ENCODE measurements at regions not wholly inside any gene's neighbourhood (a gene's known extent, or its start where the extent isn't known, plus 50 kb on each side); places are given as distances from the start of the nearest gene placed in this dataset.

DNA sequence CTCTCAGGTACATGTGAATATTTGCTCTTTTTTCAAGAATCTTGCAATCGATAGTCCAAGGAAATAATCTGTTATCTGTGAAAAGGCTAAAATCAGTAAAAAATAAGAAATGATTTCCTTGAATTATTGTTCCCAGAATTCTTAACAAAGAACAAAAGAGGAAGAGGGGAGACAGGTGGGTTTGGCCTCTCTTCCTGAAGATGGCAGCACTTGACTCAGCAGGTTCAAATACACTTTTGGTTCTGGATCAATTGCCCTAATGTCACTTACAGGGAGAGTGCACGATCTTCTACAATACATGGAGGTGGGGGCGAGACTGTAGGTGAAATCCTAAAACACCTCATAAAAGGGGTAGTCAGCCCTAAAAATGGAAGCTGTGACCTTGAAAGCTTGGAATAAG, 358.7 kb downstream of the IRS2 start:
- intact Hi-C loops (cut with micrococcal nuclease): no loop called here
- H3K9me3 ChIP-seq (replicated peaks in 1 of 2; ENCODE audit: control insufficient read depth in 1 of 2, insufficient read depth in 1 of 2, low read length in 2 of 2): peaks cover 11 to 14% of the 10 kb centered on the region in 2 donors
- no peaks in the 10 kb centered on the region for H4K20me1 ChIP-seq (ENCODE audit: insufficient read depth, low read length)
- Mint-ChIP-seq H3K36me3 (no peaks in the 10 kb centered on the region), H3K4me1 (peaks cover 6% of the 10 kb centered on the region), H3K9me3 (peaks cover 10 to 30% (median 25%) of the 10 kb centered on the region in 7 donors), H3K27me3 (ENCODE audit: low read depth in 3 of 3) (peaks cover 0 to 1% (median 0%) of the 10 kb centered on the region in 3 donors), H3K4me3 (no peak overlapping the region), H3K27ac (no peak overlapping the region)
- TF ChIP-seq CTCF (IDR thresholded peaks at IDR 0.05): no peak
- H3K4me2 ChIP-seq (replicated peaks; ENCODE audit: extremely low read depth, low read length, poor library complexity, severe bottlenecking): no peak overlapping the region
- no peak overlapping the region for H3K4me3 ChIP-seq (replicated peaks in 1 of 3; ENCODE audit: low read depth in 2 of 3, low read length in 3 of 3)
- no peaks in the 10 kb centered on the region for H3K36me3 ChIP-seq (replicated peaks in 1 of 2; ENCODE audit: control insufficient read depth in 1 of 2, insufficient read depth in 2 of 2, low read length in 2 of 2)
- DNase-seq: no peak
- H3K79me2 ChIP-seq (ENCODE audit: insufficient read depth, low read length): no peaks in the 10 kb centered on the region
- no peak overlapping the region for H3K27ac ChIP-seq (ENCODE audit: low read depth in 1 of 2, low read length in 2 of 2)
- H3K27me3 ChIP-seq (ENCODE audit: control insufficient read depth in 2 of 2, insufficient read depth in 2 of 2, low read length in 2 of 2): no peaks in the 10 kb centered on the region
- WGBS (ENCODE audit: insufficient coverage): 40% methylated on average over 1 of the region's 3 CpGs
- no peak overlapping the region for H2AFZ ChIP-seq (ENCODE audit: insufficient read depth, low read depth, low read length, poor library complexity, severe bottlenecking)
- H3K4me1 ChIP-seq (ENCODE audit: control insufficient read depth in 1 of 2, insufficient read depth in 2 of 2, low read length in 2 of 2): peaks cover 0 to 1% of the 10 kb centered on the region in 2 donors
- no peak overlapping the region for H3K9ac ChIP-seq (ENCODE audit: insufficient read depth, low read length, poor library complexity, severe bottlenecking)

GRCh38 chr13:109427148-109427547, 359.2 kb downstream of the IRS2 start:
- H3K36me3 ChIP-seq (replicated peaks in 1 of 2; ENCODE audit: control insufficient read depth in 1 of 2, insufficient read depth in 2 of 2, low read length in 2 of 2): no peaks in the 10 kb centered on the region
- Mint-ChIP-seq H3K36me3 (no peaks in the 10 kb centered on the region), H3K4me1 (peaks cover 11% of the 10 kb centered on the region), H3K4me3 (no peak overlapping the region), H3K27me3 (ENCODE audit: low read depth in 3 of 3) (peaks cover 0 to 1% (median 0%) of the 10 kb centered on the region in 3 donors), H3K9me3 (peaks cover 5 to 26% (median 19%) of the 10 kb centered on the region in 7 donors), H3K27ac (no peak overlapping the region)
- no peak overlapping the region for H2AFZ ChIP-seq (ENCODE audit: insufficient read depth, low read depth, low read length, poor library complexity, severe bottlenecking)
- H4K20me1 ChIP-seq (ENCODE audit: insufficient read depth, low read length): no peaks in the 10 kb centered on the region
- no peak overlapping the region for H3K4me3 ChIP-seq (replicated peaks in 1 of 3; ENCODE audit: low read depth in 2 of 3, low read length in 3 of 3)
- no peak for DNase-seq
- H3K9ac ChIP-seq (ENCODE audit: insufficient read depth, low read length, poor library complexity, severe bottlenecking): no peak overlapping the region
- peaks cover 3 to 7% of the 10 kb centered on the region in 2 donors for H3K4me1 ChIP-seq (ENCODE audit: control insufficient read depth in 1 of 2, insufficient read depth in 2 of 2, low read length in 2 of 2)
- H3K79me2 ChIP-seq (ENCODE audit: insufficient read depth, low read length): no peaks in the 10 kb centered on the region
- no peak overlapping the region for H3K27ac ChIP-seq (ENCODE audit: low read depth in 1 of 2, low read length in 2 of 2)
- no peaks in the 10 kb centered on the region for H3K27me3 ChIP-seq (ENCODE audit: control insufficient read depth in 2 of 2, insufficient read depth in 2 of 2, low read length in 2 of 2)
- intact Hi-C loops (cut with micrococcal nuclease): no loop called here
- WGBS (ENCODE audit: insufficient coverage): no CpG with 5 or more reads among the region's 2 CpGs
- no peak overlapping the region for H3K4me2 ChIP-seq (replicated peaks; ENCODE audit: extremely low read depth, low read length, poor library complexity, severe bottlenecking)
- H3K9me3 ChIP-seq (replicated peaks in 1 of 2; ENCODE audit: control insufficient read depth in 1 of 2, insufficient read depth in 1 of 2, low read length in 2 of 2): peaks cover 5 to 9% of the 10 kb centered on the region in 2 donors
- no peak for TF ChIP-seq CTCF (IDR thresholded peaks at IDR 0.05)

All from CD14-positive monocyte (primary cell).